IMR-90 (cell line): ENCODE measurements at regions not wholly inside any gene's neighbourhood (a gene's known extent, or its start where the extent isn't known, plus 50 kb on each side); places are given as distances from the start of the nearest gene placed in this dataset.

Experiments
- ATAC-seq: fragments of 200-7000 bp; cut with Tn5 transposase; 2 replicates; pipeline ENCODE4 v1.9.1; 2020; ENCODE audit warnings: low read depth, mild to moderate bottlenecking, moderate library complexity
- BruUV-seq: library from RNA; stranded (reverse); fragments of 400-500 nt; replicated peaks from 2 replicates; lab custom pipeline; 2021; lab: Mats Ljungman, UMichigan
- CTCF ChIA-PET: fragments of 300-600 bp; formaldehyde crosslinking; extraction: SDS; loops from one replicate; lab custom pipeline; 2021; ENCODE audit warnings: antibody characterized with exemption; lab: Yijun Ruan, JAX
- POLR2A ChIA-PET: fragments of 300-600 bp; sonication (Branson Sonifier 250); formaldehyde crosslinking; loops from one replicate; lab custom pipeline; 2022; ENCODE audit warnings: antibody characterized with exemption; ENCODE audit not compliant: unreplicated experiment; lab: Charles Lee
- DNase-seq: peaks from one replicate; pipeline ENCODE4 v3.0.0; 2013
- H2AFZ ChIP-seq: replicated peaks from 2 replicates; pipeline ENCODE3; 2013; ENCODE audit warnings: low read length, mild to moderate bottlenecking; ENCODE audit not compliant: poor library complexity
- H2AK5ac ChIP-seq: 2 replicates; pipeline ENCODE4 v1.6.1; 2013; ENCODE audit warnings: low read depth, low read length, inconsistent platforms
- H2AK9ac ChIP-seq: replicated peaks from 2 replicates; pipeline ENCODE3; 2013; ENCODE audit warnings: mild to moderate bottlenecking, low read depth, low read length, moderate library complexity; ENCODE audit not compliant: poor library complexity
- H2BK120ac ChIP-seq: 2 replicates; pipeline ENCODE4 v1.6.1; 2013; ENCODE audit warnings: low read depth, low read length, inconsistent platforms
- H2BK15ac ChIP-seq: 3 replicates; pipeline ENCODE4 v1.6.1; 2013; ENCODE audit warnings: low read depth, low read length, inconsistent platforms
- H2BK20ac ChIP-seq: 2 replicates; pipeline ENCODE4 v1.6.1; 2013; ENCODE audit warnings: low read depth, mild to moderate bottlenecking, inconsistent platforms, low read length, moderate library complexity
- H2BK5ac ChIP-seq: 2 replicates; pipeline ENCODE4 v1.6.1; 2013; ENCODE audit warnings: mild to moderate bottlenecking, low read depth, low read length, inconsistent platforms; ENCODE audit not compliant: poor library complexity, severe bottlenecking
- H3K14ac ChIP-seq: replicated peaks from 2 replicates; pipeline ENCODE4 v1.6.1; 2013; ENCODE audit warnings: low read depth, low read length, inconsistent platforms
- H3K18ac ChIP-seq: 2 replicates; pipeline ENCODE4 v1.6.1; 2013; ENCODE audit warnings: low read depth, low read length, control low read depth
- H3K23ac ChIP-seq: 2 replicates; pipeline ENCODE4 v1.6.1; 2013; ENCODE audit warnings: low read depth, low read length, inconsistent platforms
- H3K27ac ChIP-seq: 2 replicates; pipeline ENCODE4 v1.5.1; 2013; ENCODE audit warnings: mild to moderate bottlenecking, control low read depth, low read length; ENCODE audit not compliant: insufficient read depth
- H3K27me3 ChIP-seq: 2 replicates; pipeline ENCODE4 v1.6.1; 2013; ENCODE audit warnings: low read length; ENCODE audit not compliant: control insufficient read depth, insufficient read depth
- H3K36me3 ChIP-seq: 2 replicates; pipeline ENCODE4 v1.6.1; 2013; ENCODE audit warnings: low read length, mixed read lengths; ENCODE audit not compliant: control insufficient read depth, insufficient read depth
- H3K4ac ChIP-seq: 2 replicates; pipeline ENCODE4 v1.6.1; 2013; ENCODE audit warnings: low read depth, low read length, inconsistent platforms
- H3K4me1 ChIP-seq: 2 replicates; pipeline ENCODE4 v1.6.1; 2013; ENCODE audit warnings: low read length, mixed read lengths; ENCODE audit not compliant: control insufficient read depth, insufficient read depth
- H3K4me2 ChIP-seq: 2 replicates; pipeline ENCODE4 v1.6.1; 2013; ENCODE audit warnings: low read depth, mild to moderate bottlenecking, control low read depth, low read length, moderate library complexity
- H3K4me3 ChIP-seq: 2 replicates; pipeline ENCODE4 v1.5.1; 2013; ENCODE audit warnings: low read depth, mild to moderate bottlenecking, control low read depth, low read length, moderate library complexity; ENCODE audit not compliant: insufficient read depth
- H3K56ac ChIP-seq: 2 replicates; pipeline ENCODE4 v1.6.1; 2013; ENCODE audit warnings: low read length, inconsistent platforms; ENCODE audit not compliant: insufficient read depth; ENCODE audit errors: extremely low read depth
- H3K79me1 ChIP-seq, 2 experiments: 2 replicates each; pipeline ENCODE4 v1.6.1; 2013; ENCODE audit warnings: low read length in 2 of 2, inconsistent platforms in 1 of 2, low read depth in 1 of 2
- H3K9ac ChIP-seq: 2 replicates; pipeline ENCODE4 v1.6.1; 2013; ENCODE audit warnings: low read depth, low read length, control low read depth
- H3K9me1 ChIP-seq: 2 replicates; pipeline ENCODE4 v1.6.1; 2013; ENCODE audit warnings: low read length, inconsistent platforms; ENCODE audit not compliant: insufficient read depth
- H3K9me3 ChIP-seq: 2 replicates; pipeline ENCODE4 v1.6.1; 2013; ENCODE audit warnings: low read length; ENCODE audit not compliant: control insufficient read depth, insufficient read depth
- H4K20me1 ChIP-seq: 2 replicates; pipeline ENCODE4 v1.6.1; 2013; ENCODE audit warnings: low read length, inconsistent platforms; ENCODE audit not compliant: insufficient read depth
- H4K5ac ChIP-seq: 2 replicates; pipeline ENCODE4 v1.6.1; 2013; ENCODE audit warnings: mild to moderate bottlenecking, low read depth, low read length, control low read depth
- H4K8ac ChIP-seq, 2 experiments: 2 replicates each; pipeline ENCODE4 v1.6.1; 2013; ENCODE audit warnings: low read depth in 2 of 2, low read length in 2 of 2, control low read depth in 1 of 2, inconsistent platforms in 1 of 2
- H4K91ac ChIP-seq: 2 replicates; pipeline ENCODE4 v1.6.1; 2013; ENCODE audit warnings: low read depth, low read length, inconsistent platforms; ENCODE audit not compliant: insufficient read depth
- FOS ChIP-seq: fragments of 150-350 bp; IDR thresholded peaks from 2 replicates; pipeline ENCODE4 v1.6.1; 2016; ENCODE audit warnings: low read depth, low read length
- POLR2A ChIP-seq: IDR thresholded peaks from 2 replicates; pipeline ENCODE4 v1.6.1; 2012; ENCODE audit warnings: mild to moderate bottlenecking, low read depth, low read length
- RAD21 ChIP-seq: IDR thresholded peaks from 2 replicates; pipeline ENCODE4 v1.6.1; 2012; ENCODE audit warnings: low read length, improper control_type of control experiment
- RCOR1 ChIP-seq: IDR thresholded peaks from 2 replicates; pipeline ENCODE4 v1.6.1; 2012; ENCODE audit warnings: mild to moderate bottlenecking, low read length, improper control_type of control experiment; ENCODE audit not compliant: insufficient replicate concordance
- WGBS, 2 experiments: methylation state at CpG; one replicate each; pipeline versions ENCODE4 v1.1.5 to v1.1.7; 2013; ENCODE audit warnings: missing lambda C conversion rate in 2 of 2; ENCODE audit not compliant: insufficient read length in 1 of 2; ENCODE audit errors: extremely low coverage in 2 of 2; 5-methylcytosine and 5-hydroxymethylcytosine counted together
- dilution Hi-C: fragments of 300-500 bp; cut with HindIII; formaldehyde crosslinking; loops from one replicate; pipeline ENCODE4 v1.14.3; 2018; ENCODE audit warnings: low sequenced_read_pairs; ENCODE audit not compliant: unreplicated experiment
- in situ Hi-C: fragments of 300-500 bp; cut with MboI; formaldehyde crosslinking; loops from 3 replicates; pipeline ENCODE4 v1.14.3; 2019; ENCODE audit warnings: low sequenced_read_pairs, inconsistent platforms, mixed read lengths
- intact Hi-C: fragments of 100-400 bp; cut with micrococcal nuclease; formaldehyde crosslinking; loops from 2 replicates; pipeline ENCODE4 v1.10.0; 2022
- TF ChIP-seq, protein P1 (sequence below): fragments of 150-350 bp; IDR thresholded peaks from 2 replicates; pipeline ENCODE4 v1.6.1; 2017; ENCODE audit warnings: mild to moderate bottlenecking, antibody characterized with exemption, low read length, low read depth

DNA sequence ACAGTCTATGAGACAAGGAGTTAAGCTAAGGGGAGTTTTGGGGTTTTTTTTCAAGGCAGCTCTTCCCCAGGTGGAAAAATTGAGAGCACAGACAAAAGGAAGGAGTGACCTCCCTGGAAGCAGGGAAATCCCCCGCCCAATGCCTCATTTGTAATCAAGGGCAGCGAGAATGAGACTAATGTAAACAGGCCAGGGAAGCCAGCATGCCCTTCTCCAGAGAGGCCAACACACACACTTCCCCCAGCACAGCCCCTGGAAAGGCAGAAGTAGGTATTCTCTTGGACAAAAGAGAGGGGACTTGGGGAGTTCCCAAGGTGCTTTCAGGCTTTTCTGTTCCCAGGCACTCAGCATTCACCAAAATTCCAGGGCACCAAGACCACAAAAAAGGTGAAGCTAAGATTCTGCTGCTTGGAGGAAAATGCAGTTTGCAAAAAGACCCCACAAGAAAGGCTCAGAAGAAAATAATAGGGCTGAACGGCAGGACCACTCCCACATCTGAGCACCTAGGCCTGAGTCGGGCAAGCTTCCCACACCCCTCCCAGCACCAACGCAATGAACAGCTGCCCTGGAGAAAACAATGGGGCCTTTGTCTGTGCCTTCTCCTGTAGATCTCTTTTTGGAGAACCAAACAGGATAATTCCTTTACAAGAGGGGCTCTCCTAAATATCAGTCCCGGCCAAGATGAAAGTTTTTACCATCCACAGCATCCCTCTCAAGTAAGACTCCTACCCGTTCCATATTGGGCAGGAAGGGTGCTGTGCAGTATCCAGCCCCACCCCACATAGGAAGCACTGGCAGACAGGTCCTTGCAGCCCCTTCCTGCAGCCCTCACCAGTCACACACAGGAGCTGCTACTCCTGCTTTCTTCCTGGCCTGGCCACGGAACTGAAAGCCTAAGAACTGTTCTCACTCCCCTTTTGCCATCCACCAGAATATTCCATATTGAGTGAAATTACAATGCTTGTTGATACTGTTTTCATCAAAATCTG lies 70.7 kb upstream of the AKIP1 start:
- H3K27ac ChIP-seq, result peak overlapping the region; percentile 56
- peak overlapping the region; percentile 88 for H3K23ac ChIP-seq
- intact Hi-C loops (loop anchor here (2.0 kb wide), 1 partner anchor 25 kb away; no protein-coding TSS in a partner anchor), dilution Hi-C loops (no loop called here), in situ Hi-C loops (no loop called here)
- peak overlapping the region; percentile 37 for H3K56ac ChIP-seq
- peaks cover 33% of the 10 kb centered on the region for H3K9me1 ChIP-seq
- H3K18ac ChIP-seq, result peak overlapping the region; percentile 92
- H3K4ac ChIP-seq, result peak overlapping the region; percentile 92
- 0% methylated on average over 1 of the region's 8 CpGs; no CpG with 5 or more reads in 1 of the 2 experiments for WGBS, 2 experiments
- H3K4me3 ChIP-seq, result no peak overlapping the region
- peak overlapping the region; percentile 93; the same call in 2 of the 3 replicates for H2BK15ac ChIP-seq
- peak overlapping the region; percentile 59 for H2AK9ac ChIP-seq
- peak overlapping the region; percentile 91 for H4K5ac ChIP-seq
- H3K14ac ChIP-seq, result peak overlapping the region; percentile 65
- peak overlapping the region; percentile 83 for H2BK5ac ChIP-seq
- TF ChIP-seq FOS (peak; percentile 24; the same call in 1 of the 2 replicates), POLR2A (no peak), RAD21 (no peak), RCOR1 (peak; percentile 44)
- TF ChIP-seq, protein P1, sequence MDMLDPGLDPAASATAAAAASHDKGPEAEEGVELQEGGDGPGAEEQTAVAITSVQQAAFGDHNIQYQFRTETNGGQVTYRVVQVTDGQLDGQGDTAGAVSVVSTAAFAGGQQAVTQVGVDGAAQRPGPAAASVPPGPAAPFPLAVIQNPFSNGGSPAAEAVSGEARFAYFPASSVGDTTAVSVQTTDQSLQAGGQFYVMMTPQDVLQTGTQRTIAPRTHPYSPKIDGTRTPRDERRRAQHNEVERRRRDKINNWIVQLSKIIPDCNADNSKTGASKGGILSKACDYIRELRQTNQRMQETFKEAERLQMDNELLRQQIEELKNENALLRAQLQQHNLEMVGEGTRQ, result no peak
- ATAC-seq (peak; percentile 57), DNase-seq (peak; percentile 74)
- H3K27me3 ChIP-seq, result no peaks in the 10 kb centered on the region
- peak overlapping the region; percentile 97 for H4K91ac ChIP-seq
- H4K8ac ChIP-seq, result peak overlapping the region; percentile 65 to 69
- H2BK20ac ChIP-seq, result peak overlapping the region; percentile 90
- peaks cover 34 to 76% of the 10 kb centered on the region in 2 experiments for H3K79me1 ChIP-seq
- CTCF ChIA-PET, result interaction anchor here (0.6 to 1.4 kb wide), 2 partner anchors 15 to 30 kb away, joined by 3 to 4 read pairs; no protein-coding TSS in a partner anchor
- BruUV-seq, result no TSS peak
- peak overlapping the region; percentile 93 for H2BK120ac ChIP-seq
- H3K4me1 ChIP-seq, result peaks cover 29% of the 10 kb centered on the region
- H2AFZ ChIP-seq, result no peak overlapping the region
- no peaks in the 10 kb centered on the region; the same call in 1 of the 2 replicates for H3K36me3 ChIP-seq
- peaks cover 9% of the 10 kb centered on the region; the same call in 1 of the 2 replicates for H4K20me1 ChIP-seq
- POLR2A ChIA-PET, result no interaction called here
- H3K9ac ChIP-seq, result peak overlapping the region; percentile 42
- H2AK5ac ChIP-seq, result peak overlapping the region; percentile 96
- H3K4me2 ChIP-seq, result peak overlapping the region; percentile 56
- H3K9me3 ChIP-seq, result no peaks in the 10 kb centered on the region
